Karpas-422 (cell line): ENCODE measurements at regions not wholly inside any gene's neighbourhood (a gene's known extent, or its start where the extent isn't known, plus 50 kb on each side); places are given as distances from the start of the nearest gene placed in this dataset.

Source experiments
- DNase-seq: peaks from one replicate; pipeline ENCODE4 v3.0.0-alpha.2; 2015
- H2AFZ ChIP-seq: fragments of 200-600 bp; sonication (generic); 2 replicates; pipeline ENCODE4 v1.6.1; 2014; ENCODE audit warnings: antibody characterized with exemption, low read length, mixed read lengths
- H3K27ac ChIP-seq: fragments of 200-600 bp; sonication (generic); 2 replicates; pipeline ENCODE4 v1.5.1; 2014; ENCODE audit warnings: mild to moderate bottlenecking, low read length, moderate library complexity
- H3K27me3 ChIP-seq: fragments of 200-600 bp; sonication (generic); 2 replicates; pipeline ENCODE4 v1.6.1; 2014; ENCODE audit warnings: low read length, mixed read lengths
- H3K36me3 ChIP-seq: fragments of 200-600 bp; sonication (generic); 2 replicates; pipeline ENCODE4 v1.6.1; 2014; ENCODE audit warnings: low read length, mixed read lengths; ENCODE audit not compliant: insufficient read depth
- H3K4me1 ChIP-seq: fragments of 200-600 bp; sonication (generic); 2 replicates; pipeline ENCODE4 v1.6.1; 2014; ENCODE audit warnings: mild to moderate bottlenecking, low read length, mixed read lengths
- H3K4me2 ChIP-seq: fragments of 200-600 bp; sonication (generic); 2 replicates; pipeline ENCODE4 v1.6.1; 2014; ENCODE audit warnings: low read length, low read depth, mild to moderate bottlenecking; ENCODE audit not compliant: poor library complexity, severe bottlenecking
- H3K4me3 ChIP-seq: fragments of 200-600 bp; sonication (generic); 2 replicates; pipeline ENCODE4 v1.5.1; 2014; ENCODE audit warnings: mild to moderate bottlenecking, antibody characterized with exemption, low read length, mixed read lengths
- H3K79me2 ChIP-seq: fragments of 200-600 bp; sonication (generic); 2 replicates; pipeline ENCODE4 v1.6.1; 2014; ENCODE audit warnings: mild to moderate bottlenecking, low read length, mixed read lengths
- H3K9ac ChIP-seq: fragments of 200-600 bp; sonication (generic); 2 replicates; pipeline ENCODE4 v1.6.0; 2014; ENCODE audit warnings: low read length
- H3K9me2 ChIP-seq: fragments of 200-600 bp; sonication (generic), shearing (Covaris generic); replicated peaks from 2 replicates; pipeline ENCODE4 v1.6.0; 2014; ENCODE audit warnings: mild to moderate bottlenecking, low read length, moderate library complexity; ENCODE audit not compliant: insufficient read depth
- H3K9me3 ChIP-seq: fragments of 300-700, 200-600 bp; sonication (generic); 2 replicates; pipeline ENCODE4 v1.6.1; 2014; ENCODE audit warnings: low read length, mixed read lengths
- H4K20me1 ChIP-seq: fragments of 200-600 bp; sonication (generic); 2 replicates; pipeline ENCODE4 v1.6.1; 2014; ENCODE audit warnings: mild to moderate bottlenecking, antibody characterized with exemption, low read length, low read depth; ENCODE audit not compliant: insufficient read depth

- Histone ChIP-seq H3K9me2 (no peaks in the 10 kb centered on the region), H3K9ac (no peak overlapping the region), H3K4me2 (no peak overlapping the region), H3K27ac (no peak overlapping the region), H3K36me3 (no peaks in the 10 kb centered on the region), H3K4me3 (no peak overlapping the region), H3K79me2 (no peaks in the 10 kb centered on the region), H2AFZ (no peak overlapping the region), H4K20me1 (no peaks in the 10 kb centered on the region), H3K9me3 (no peaks in the 10 kb centered on the region), H3K4me1 (no peaks in the 10 kb centered on the region), H3K27me3 (no peaks in the 10 kb centered on the region)
- DNase-seq = no peak
Observed at GRCh38 chr7:96452146-96452545, 130.2 kb upstream of the SLC25A13 start.

GRCh38 chr7:96449094-96449493, 127.2 kb upstream of the SLC25A13 start:
- no peak for DNase-seq
- Histone ChIP-seq H3K4me2 (no peak overlapping the region), H3K9me3 (no peaks in the 10 kb centered on the region), H3K27me3 (no peaks in the 10 kb centered on the region), H3K4me3 (no peak overlapping the region), H3K9me2 (no peaks in the 10 kb centered on the region), H4K20me1 (no peaks in the 10 kb centered on the region), H3K79me2 (no peaks in the 10 kb centered on the region), H3K9ac (no peak overlapping the region), H3K27ac (no peak overlapping the region), H3K36me3 (no peaks in the 10 kb centered on the region), H2AFZ (no peak overlapping the region), H3K4me1 (no peaks in the 10 kb centered on the region)

GRCh38 chr7:96447109-96447645, 125.3 kb upstream of the SLC25A13 start:
- H3K9me2 ChIP-seq = no peaks in the 10 kb centered on the region
- no peak overlapping the region for H3K4me3 ChIP-seq
- no peak overlapping the region for H3K4me2 ChIP-seq
- H3K9me3 ChIP-seq = no peaks in the 10 kb centered on the region
- no peak for DNase-seq
- H3K4me1 ChIP-seq = no peaks in the 10 kb centered on the region
- no peaks in the 10 kb centered on the region for H4K20me1 ChIP-seq
- no peak overlapping the region for H2AFZ ChIP-seq
- no peaks in the 10 kb centered on the region for H3K27me3 ChIP-seq
- H3K27ac ChIP-seq = no peak overlapping the region
- no peak overlapping the region for H3K9ac ChIP-seq
- no peaks in the 10 kb centered on the region for H3K36me3 ChIP-seq
- H3K79me2 ChIP-seq = no peaks in the 10 kb centered on the region

DNA sequence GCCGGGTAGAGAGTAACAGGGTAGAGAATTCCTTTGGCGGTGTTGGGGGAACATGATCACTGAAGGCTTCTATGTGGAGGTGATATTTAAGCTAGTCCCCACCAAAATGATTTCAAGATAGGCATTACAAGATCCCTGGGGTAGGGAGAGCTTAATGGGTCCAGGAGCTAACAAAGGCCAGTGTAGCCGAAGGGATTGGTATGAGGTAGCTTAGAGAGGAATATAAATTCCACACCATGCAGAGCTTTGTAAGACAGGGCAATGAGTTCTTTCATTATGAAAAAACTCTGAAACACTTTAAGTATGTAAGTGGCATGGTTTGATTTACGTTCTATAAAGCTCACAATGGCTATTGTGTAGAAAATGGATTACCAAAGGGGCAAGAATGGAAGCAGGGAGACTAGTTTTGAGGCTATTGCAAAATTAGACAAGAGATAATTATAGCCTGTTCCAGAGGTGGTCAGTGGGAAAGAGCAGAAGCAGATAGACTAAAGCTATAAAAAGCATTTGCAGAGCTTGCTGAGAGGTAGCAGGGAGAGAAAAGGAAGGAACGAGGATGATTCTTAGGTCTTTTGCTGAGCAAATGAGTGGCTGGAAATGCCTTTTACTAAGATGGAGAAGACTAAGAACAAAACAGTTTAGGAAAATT, 119.7 kb upstream of the SLC25A13 start:
- Histone ChIP-seq H2AFZ (no peak overlapping the region), H3K9ac (no peak overlapping the region), H3K27ac (no peak overlapping the region), H3K79me2 (no peaks in the 10 kb centered on the region), H3K4me1 (no peaks in the 10 kb centered on the region), H3K9me3 (no peaks in the 10 kb centered on the region), H3K4me2 (no peak overlapping the region), H3K4me3 (no peak overlapping the region), H3K36me3 (no peaks in the 10 kb centered on the region), H3K9me2 (no peaks in the 10 kb centered on the region), H4K20me1 (no peaks in the 10 kb centered on the region), H3K27me3 (no peaks in the 10 kb centered on the region)
- DNase-seq = no peak

DNA sequence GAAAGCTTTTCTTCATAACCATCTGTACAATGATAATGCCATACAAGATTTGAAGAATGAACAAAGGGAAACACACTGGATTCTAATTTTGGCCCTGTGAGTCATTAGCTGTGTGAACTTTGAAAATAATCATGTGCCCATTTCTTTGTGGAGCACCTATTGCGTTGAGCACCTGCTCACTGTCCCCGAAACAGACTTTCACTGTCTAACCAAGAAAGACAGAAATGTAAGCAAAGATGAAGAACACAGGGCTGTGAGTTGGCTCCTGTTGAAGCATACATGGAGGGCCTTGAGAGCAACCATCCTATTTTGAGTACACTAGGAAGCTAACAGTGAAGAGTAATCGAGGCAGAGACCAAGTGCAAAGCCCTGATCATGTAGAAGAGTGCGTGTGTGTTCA, 118.4 kb upstream of the SLC25A13 start:
- Histone ChIP-seq H3K4me1 (no peaks in the 10 kb centered on the region), H3K9ac (no peak overlapping the region), H3K4me2 (no peak overlapping the region), H3K79me2 (no peaks in the 10 kb centered on the region), H3K4me3 (no peak overlapping the region), H3K9me2 (no peaks in the 10 kb centered on the region), H2AFZ (no peak overlapping the region), H3K27ac (no peak overlapping the region), H3K36me3 (no peaks in the 10 kb centered on the region), H3K9me3 (no peaks in the 10 kb centered on the region), H3K27me3 (no peaks in the 10 kb centered on the region), H4K20me1 (no peaks in the 10 kb centered on the region)
- DNase-seq = no peak

DNA sequence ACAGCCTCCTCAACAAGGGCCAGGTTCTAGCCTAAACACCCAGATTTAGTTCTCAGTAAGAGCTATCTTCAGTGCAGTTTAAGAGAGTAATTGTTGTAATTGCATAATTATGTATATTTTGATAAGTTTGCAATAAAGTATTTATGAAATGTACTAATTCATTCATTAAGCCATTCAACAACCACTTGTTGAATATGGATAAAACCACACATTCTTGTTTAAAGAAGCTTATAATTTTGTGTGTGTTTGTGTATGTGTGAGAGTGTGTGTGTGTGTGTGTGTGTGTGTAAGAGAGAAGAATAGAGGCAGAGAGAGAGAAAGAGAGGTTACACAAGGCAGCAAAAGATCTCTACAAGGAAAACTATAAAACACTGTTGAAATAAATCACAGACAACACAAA, 115.0 kb upstream of the SLC25A13 start:
- Histone ChIP-seq H4K20me1 (no peaks in the 10 kb centered on the region), H3K79me2 (no peaks in the 10 kb centered on the region), H3K4me2 (no peak overlapping the region), H3K9ac (no peak overlapping the region), H3K4me3 (no peak overlapping the region), H3K27me3 (no peaks in the 10 kb centered on the region), H2AFZ (no peak overlapping the region), H3K36me3 (no peaks in the 10 kb centered on the region), H3K9me3 (no peaks in the 10 kb centered on the region), H3K9me2 (no peaks in the 10 kb centered on the region), H3K4me1 (no peaks in the 10 kb centered on the region), H3K27ac (no peak overlapping the region)
- no peak for DNase-seq

DNA sequence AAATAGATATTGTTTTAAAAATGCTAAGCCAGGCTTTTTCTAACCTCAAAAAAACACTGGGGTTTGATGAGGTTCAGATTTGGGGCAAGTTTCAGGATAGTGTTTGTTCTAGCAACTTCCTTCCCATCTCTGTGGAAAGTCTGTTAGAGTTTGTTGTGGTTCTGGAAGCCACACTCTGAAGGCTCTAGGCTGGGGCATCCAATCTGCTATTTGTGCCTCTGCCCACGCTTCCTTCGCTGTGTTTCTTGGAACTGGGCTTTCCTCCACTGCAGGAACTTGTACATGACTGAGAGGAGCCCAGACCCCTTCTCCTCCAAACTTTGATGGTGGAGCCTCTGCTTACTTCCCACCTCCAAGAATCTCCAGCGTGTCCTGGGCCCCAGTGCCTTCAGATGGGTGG, 108.5 kb upstream of the SLC25A13 start:
- H3K4me2 ChIP-seq = no peak overlapping the region
- no peaks in the 10 kb centered on the region for H3K27me3 ChIP-seq
- no peaks in the 10 kb centered on the region for H3K4me1 ChIP-seq
- DNase-seq = no peak
- H3K4me3 ChIP-seq = no peak overlapping the region
- H3K9me3 ChIP-seq = no peaks in the 10 kb centered on the region
- H3K27ac ChIP-seq = no peak overlapping the region
- no peaks in the 10 kb centered on the region for H4K20me1 ChIP-seq
- no peaks in the 10 kb centered on the region for H3K36me3 ChIP-seq
- no peaks in the 10 kb centered on the region for H3K9me2 ChIP-seq
- H3K9ac ChIP-seq = no peak overlapping the region
- no peak overlapping the region for H2AFZ ChIP-seq
- H3K79me2 ChIP-seq = no peaks in the 10 kb centered on the region

DNA sequence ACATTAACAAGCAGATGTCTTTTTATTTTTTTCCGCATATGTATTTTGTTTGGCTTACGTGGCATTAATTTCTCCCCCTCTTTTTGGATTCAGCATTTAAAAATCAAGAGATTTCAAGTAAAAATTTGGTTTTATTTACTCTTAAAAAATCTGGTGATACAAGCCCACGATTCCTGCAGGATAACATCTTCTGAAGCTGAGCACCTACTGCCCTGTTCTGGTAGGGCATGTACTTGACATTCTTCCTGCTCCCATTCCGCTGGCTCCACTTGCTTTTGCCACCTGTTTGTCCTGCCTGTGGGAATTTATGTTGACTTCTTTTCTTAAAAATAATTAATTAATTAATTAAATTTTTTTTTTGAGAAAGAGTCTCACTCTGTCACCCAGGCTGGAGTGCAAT, 105.2 kb upstream of the SLC25A13 start:
- Histone ChIP-seq H3K4me2 (no peak overlapping the region), H3K36me3 (no peaks in the 10 kb centered on the region), H3K79me2 (no peaks in the 10 kb centered on the region), H3K4me1 (no peaks in the 10 kb centered on the region), H3K9me3 (no peaks in the 10 kb centered on the region), H3K4me3 (no peak overlapping the region), H3K27me3 (no peaks in the 10 kb centered on the region), H3K9me2 (no peaks in the 10 kb centered on the region), H3K9ac (no peak overlapping the region), H3K27ac (no peak overlapping the region), H4K20me1 (no peaks in the 10 kb centered on the region), H2AFZ (no peak overlapping the region)
- no peak for DNase-seq
